Smooth muscle cell (in vitro differentiated cells): ENCODE measurements at regions not wholly inside any gene's neighbourhood (a gene's known extent, or its start where the extent isn't known, plus 50 kb on each side); places are given as distances from the start of the nearest gene placed in this dataset.

Experiments used
- DNase-seq: peaks from one replicate; lab custom pipeline; 2025; ENCODE audit not compliant: unreplicated experiment; lab: John Stamatoyannopoulos, UW
- H2AFZ ChIP-seq: fragments of 200-600 bp; sonication (generic); 2 replicates; pipeline ENCODE4 v1.6.0; 2016; ENCODE audit warnings: antibody characterized with exemption, low read depth, mild to moderate bottlenecking
- H3F3A ChIP-seq: fragments of 200-600 bp; sonication (generic); 2 replicates; pipeline ENCODE4 v1.6.0; 2017; ENCODE audit warnings: antibody characterized with exemption, low read depth
- H3K27ac ChIP-seq: fragments of 200-600 bp; sonication (generic); 2 replicates; pipeline ENCODE4 v1.5.1; 2016; ENCODE audit warnings: low read depth, mild to moderate bottlenecking
- H3K27me3 ChIP-seq: fragments of 200-600 bp; sonication (generic); 2 replicates; pipeline ENCODE4 v1.6.1; 2016; ENCODE audit warnings: low read depth, mild to moderate bottlenecking
- H3K36me3 ChIP-seq: fragments of 200-600 bp; sonication (generic); 2 replicates; pipeline ENCODE4 v1.5.1; 2016; ENCODE audit warnings: low read depth
- H3K4me1 ChIP-seq: fragments of 200-600 bp; sonication (generic); 2 replicates; pipeline ENCODE4 v1.5.1; 2016; ENCODE audit warnings: low read depth
- H3K4me2 ChIP-seq: fragments of 200-600 bp; sonication (generic); 2 replicates; pipeline ENCODE4 v1.6.0; 2016; ENCODE audit warnings: mild to moderate bottlenecking
- H3K4me3 ChIP-seq: fragments of 200-600 bp; sonication (generic); 2 replicates; pipeline ENCODE4 v1.5.1; 2016; ENCODE audit warnings: mild to moderate bottlenecking
- H3K79me2 ChIP-seq: fragments of 200-600 bp; sonication (generic); 2 replicates; pipeline ENCODE4 v1.6.0; 2016; ENCODE audit warnings: low read depth, mild to moderate bottlenecking
- H3K9ac ChIP-seq: fragments of 200-600 bp; sonication (generic); 2 replicates; pipeline ENCODE4 v1.6.0; 2016; ENCODE audit warnings: low read depth
- H3K9me3 ChIP-seq: fragments of 200-600 bp; sonication (generic); replicated peaks from 2 replicates; pipeline ENCODE4 v1.5.1; 2016; ENCODE audit warnings: low read depth
- H4K20me1 ChIP-seq: fragments of 200-600 bp; sonication (generic); 2 replicates; pipeline ENCODE4 v1.6.0; 2016; ENCODE audit warnings: low read depth
- WGBS: methylation state at CpG from one replicate; pipeline ENCODE4 v1.1.7; 2016; ENCODE audit warnings: low lambda C conversion rate; 5-methylcytosine and 5-hydroxymethylcytosine counted together
- TF ChIP-seq, protein P1 (sequence below): fragments of 200-600 bp; sonication (generic); IDR thresholded peaks from 2 replicates; pipeline ENCODE4 v1.5.1; 2017; ENCODE audit warnings: borderline replicate concordance, mild to moderate bottlenecking, antibody characterized with exemption; ENCODE audit not compliant: insufficient read depth, poor library complexity, severe bottlenecking

DNA sequence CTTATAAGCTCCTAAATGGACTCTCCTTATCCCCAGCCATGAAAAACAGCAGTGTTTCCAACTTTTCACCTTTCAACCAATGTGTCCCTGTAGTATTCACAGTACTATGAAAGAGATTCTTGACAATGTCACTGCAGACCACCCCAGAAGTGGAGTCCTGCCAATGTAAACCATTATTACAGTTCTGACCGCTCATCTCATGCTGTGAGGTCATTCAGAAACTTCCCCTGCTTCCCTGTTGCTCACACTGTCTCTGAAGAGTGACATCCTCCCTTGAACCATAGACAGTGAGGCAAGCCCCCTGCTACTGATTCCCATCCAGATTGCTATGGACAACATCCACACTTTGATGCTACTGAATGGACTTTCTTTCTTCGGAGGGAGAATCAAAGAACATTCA, 1523.7 kb upstream of the ACVR2A start:
- Histone ChIP-seq H3K9ac (no peak overlapping the region), H3K9me3 (no peaks in the 10 kb centered on the region), H3K4me1 (no peaks in the 10 kb centered on the region), H3F3A (no peaks in the 10 kb centered on the region), H2AFZ (no peak overlapping the region), H3K4me2 (no peak overlapping the region), H3K79me2 (no peaks in the 10 kb centered on the region), H3K27me3 (no peaks in the 10 kb centered on the region), H3K36me3 (no peaks in the 10 kb centered on the region), H3K27ac (no peak overlapping the region), H3K4me3 (no peak overlapping the region), H4K20me1 (no peaks in the 10 kb centered on the region)
- WGBS, result 82% methylated on average over 2 of the region's 2 CpGs
- DNase-seq, result no peak
- TF ChIP-seq, protein P1, sequence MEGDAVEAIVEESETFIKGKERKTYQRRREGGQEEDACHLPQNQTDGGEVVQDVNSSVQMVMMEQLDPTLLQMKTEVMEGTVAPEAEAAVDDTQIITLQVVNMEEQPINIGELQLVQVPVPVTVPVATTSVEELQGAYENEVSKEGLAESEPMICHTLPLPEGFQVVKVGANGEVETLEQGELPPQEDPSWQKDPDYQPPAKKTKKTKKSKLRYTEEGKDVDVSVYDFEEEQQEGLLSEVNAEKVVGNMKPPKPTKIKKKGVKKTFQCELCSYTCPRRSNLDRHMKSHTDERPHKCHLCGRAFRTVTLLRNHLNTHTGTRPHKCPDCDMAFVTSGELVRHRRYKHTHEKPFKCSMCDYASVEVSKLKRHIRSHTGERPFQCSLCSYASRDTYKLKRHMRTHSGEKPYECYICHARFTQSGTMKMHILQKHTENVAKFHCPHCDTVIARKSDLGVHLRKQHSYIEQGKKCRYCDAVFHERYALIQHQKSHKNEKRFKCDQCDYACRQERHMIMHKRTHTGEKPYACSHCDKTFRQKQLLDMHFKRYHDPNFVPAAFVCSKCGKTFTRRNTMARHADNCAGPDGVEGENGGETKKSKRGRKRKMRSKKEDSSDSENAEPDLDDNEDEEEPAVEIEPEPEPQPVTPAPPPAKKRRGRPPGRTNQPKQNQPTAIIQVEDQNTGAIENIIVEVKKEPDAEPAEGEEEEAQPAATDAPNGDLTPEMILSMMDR, result no peak

DNA sequence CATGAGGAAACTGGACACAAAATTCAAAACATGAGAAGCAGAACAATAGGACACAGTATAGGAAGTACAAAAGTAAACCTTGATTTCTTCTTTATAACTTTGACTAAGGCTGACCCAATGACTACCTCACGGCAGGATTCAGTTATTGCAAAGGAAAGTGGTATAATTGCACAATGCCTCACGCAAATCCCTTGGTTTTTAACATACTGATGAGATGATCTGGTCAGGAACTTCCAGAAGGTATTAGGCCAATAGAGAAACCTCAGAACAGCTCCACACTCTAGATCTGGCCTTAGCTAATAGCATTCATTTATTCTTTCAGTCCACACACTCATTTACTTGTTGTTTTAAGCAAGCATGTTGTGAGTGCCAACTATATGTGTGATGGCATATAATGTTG, 1526.9 kb upstream of the ACVR2A start:
- Histone ChIP-seq H3K27ac (peak overlapping the region; percentile 3), H3K9ac (no peak overlapping the region), H3K4me3 (no peak overlapping the region), H2AFZ (no peak overlapping the region), H3K4me1 (no peaks in the 10 kb centered on the region), H3F3A (no peaks in the 10 kb centered on the region), H3K4me2 (no peak overlapping the region), H3K9me3 (no peaks in the 10 kb centered on the region), H4K20me1 (no peaks in the 10 kb centered on the region), H3K79me2 (no peaks in the 10 kb centered on the region), H3K27me3 (no peaks in the 10 kb centered on the region), H3K36me3 (no peaks in the 10 kb centered on the region)
- WGBS, result 38% methylated on average over 2 of the region's 2 CpGs
- TF ChIP-seq, protein P1, result no peak
- no peak for DNase-seq

DNA sequence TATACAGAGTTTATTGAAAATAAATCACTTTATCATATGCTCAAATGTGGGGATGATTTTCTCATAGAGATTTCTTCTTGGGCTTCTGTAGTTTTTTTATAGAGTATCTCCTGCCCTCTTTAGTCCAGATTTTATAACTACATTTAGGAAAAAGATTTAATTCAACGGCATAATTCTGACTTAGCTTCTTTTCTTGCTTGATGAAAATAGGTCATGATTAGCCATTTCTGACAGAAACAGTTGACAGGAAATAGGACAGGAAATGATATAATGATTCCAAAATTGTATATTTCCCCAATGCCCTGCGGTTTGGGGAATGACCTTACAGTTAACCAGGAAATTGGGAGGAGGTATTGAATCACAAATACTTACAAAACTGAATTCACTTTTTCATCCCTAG, 1531.9 kb upstream of the ACVR2A start:
- H4K20me1 ChIP-seq, result no peaks in the 10 kb centered on the region

GRCh38 chr2:146305164-146305563, 1539.7 kb upstream of the ACVR2A start:
- 93% methylated on average over 3 of the region's 3 CpGs for WGBS

More for the DNA sequence above, 1531.9 kb upstream of the ACVR2A start:
- no peak for DNase-seq
- no peaks in the 10 kb centered on the region for H3K36me3 ChIP-seq
- no peak overlapping the region for H3K27ac ChIP-seq
- no peaks in the 10 kb centered on the region for H3K79me2 ChIP-seq
- H2AFZ ChIP-seq, result peak overlapping the region; percentile 86
- no peaks in the 10 kb centered on the region for H3F3A ChIP-seq
- H3K4me1 ChIP-seq, result no peaks in the 10 kb centered on the region
- no peaks in the 10 kb centered on the region for H3K27me3 ChIP-seq
- H3K9ac ChIP-seq, result no peak overlapping the region
- TF ChIP-seq, protein P1, result peak; percentile 25
- no peak overlapping the region for H3K4me3 ChIP-seq
- no peaks in the 10 kb centered on the region for H3K9me3 ChIP-seq
- 68% methylated on average over 2 of the region's 2 CpGs for WGBS
- H3K4me2 ChIP-seq, result peak overlapping the region; percentile 43

More at GRCh38 chr2:146305164-146305563, 1539.7 kb upstream of the ACVR2A start:
- Histone ChIP-seq H3K9me3 (no peaks in the 10 kb centered on the region), H3K4me3 (no peak overlapping the region), H3K4me1 (no peaks in the 10 kb centered on the region), H2AFZ (no peak overlapping the region), H3K79me2 (no peaks in the 10 kb centered on the region), H3K36me3 (no peaks in the 10 kb centered on the region), H3K9ac (no peak overlapping the region), H4K20me1 (no peaks in the 10 kb centered on the region), H3K4me2 (no peak overlapping the region), H3K27me3 (no peaks in the 10 kb centered on the region), H3F3A (no peaks in the 10 kb centered on the region), H3K27ac (no peak overlapping the region)
- TF ChIP-seq, protein P1, result no peak
- no peak for DNase-seq
